KMS-11 (cell line): ENCODE measurements at regions not wholly inside any gene's neighbourhood (a gene's known extent, or its start where the extent isn't known, plus 50 kb on each side); places are given as distances from the start of the nearest gene placed in this dataset.

ENCODE experiments used
- H2AFZ ChIP-seq: fragments of 200-600 bp; sonication (generic); 2 replicates; pipeline ENCODE4 v1.6.1; 2016; ENCODE audit warnings: antibody characterized with exemption, mixed run types, low read depth
- H3K27ac ChIP-seq: fragments of 200-600 bp; sonication (generic); 2 replicates; pipeline ENCODE4 v1.6.1; 2016; ENCODE audit warnings: mild to moderate bottlenecking, mixed run types
- H3K27me3 ChIP-seq: fragments of 200-600 bp; sonication (generic); 2 replicates; pipeline ENCODE4 v1.6.1; 2017; ENCODE audit warnings: mild to moderate bottlenecking, low read depth, mixed run types, moderate library complexity; ENCODE audit not compliant: insufficient read depth
- H3K36me3 ChIP-seq: fragments of 200-600 bp; sonication (generic); 2 replicates; pipeline ENCODE4 v1.6.1; 2017; ENCODE audit warnings: mild to moderate bottlenecking, mixed run types; ENCODE audit not compliant: insufficient read depth
- H3K4me1 ChIP-seq: fragments of 200-600 bp; sonication (generic); 2 replicates; pipeline ENCODE4 v1.6.1; 2016; ENCODE audit warnings: mild to moderate bottlenecking, low read depth, mixed run types; ENCODE audit not compliant: poor library complexity, severe bottlenecking
- H3K4me2 ChIP-seq: fragments of 200-600 bp; sonication (generic); 2 replicates; pipeline ENCODE4 v1.7.0; 2016; ENCODE audit warnings: mild to moderate bottlenecking, mixed run types
- H3K4me3 ChIP-seq: fragments of 200-600 bp; sonication (generic); IDR thresholded peaks from 2 replicates; pipeline ENCODE4 v1.6.1; 2017; ENCODE audit warnings: low read depth, low read length, mixed read lengths; ENCODE audit not compliant: insufficient read depth
- H3K79me2 ChIP-seq: fragments of 200-600 bp; sonication (generic); 2 replicates; pipeline ENCODE4 v1.6.1; 2016; ENCODE audit warnings: low read depth, mixed run types; ENCODE audit not compliant: insufficient read depth
- H3K9ac ChIP-seq: fragments of 200-600 bp; sonication (generic); 2 replicates; pipeline ENCODE4 v1.6.1; 2016; ENCODE audit warnings: mild to moderate bottlenecking, mixed run types
- H4K20me1 ChIP-seq: fragments of 200-600 bp; sonication (generic); 2 replicates; pipeline ENCODE4 v1.6.1; 2016; ENCODE audit warnings: mild to moderate bottlenecking, mixed run types; ENCODE audit not compliant: insufficient read depth
- CTCF ChIP-seq: fragments of 200-600 bp; sonication (generic); conservative IDR thresholded peaks from 2 replicates; pipeline ENCODE4 v1.6.1; 2017; ENCODE audit warnings: low read depth, mild to moderate bottlenecking, antibody characterized with exemption, low read length, moderate library complexity, mixed read lengths

- H4K20me1 ChIP-seq = no peaks in the 10 kb centered on the region
- TF ChIP-seq CTCF = no peak
- no peak overlapping the region for H3K4me3 ChIP-seq
- H3K4me2 ChIP-seq = no peak overlapping the region
- no peak overlapping the region for H3K27ac ChIP-seq
- H3K79me2 ChIP-seq = no peaks in the 10 kb centered on the region
- H3K36me3 ChIP-seq = no peaks in the 10 kb centered on the region
- H3K9ac ChIP-seq = no peak overlapping the region
- H2AFZ ChIP-seq = no peak overlapping the region
- H3K4me1 ChIP-seq = no peaks in the 10 kb centered on the region
- H3K27me3 ChIP-seq = no peaks in the 10 kb centered on the region
Observed at GRCh38 chr4:37054531-37055077, 189.9 kb upstream of the NWD2 start.

DNA sequence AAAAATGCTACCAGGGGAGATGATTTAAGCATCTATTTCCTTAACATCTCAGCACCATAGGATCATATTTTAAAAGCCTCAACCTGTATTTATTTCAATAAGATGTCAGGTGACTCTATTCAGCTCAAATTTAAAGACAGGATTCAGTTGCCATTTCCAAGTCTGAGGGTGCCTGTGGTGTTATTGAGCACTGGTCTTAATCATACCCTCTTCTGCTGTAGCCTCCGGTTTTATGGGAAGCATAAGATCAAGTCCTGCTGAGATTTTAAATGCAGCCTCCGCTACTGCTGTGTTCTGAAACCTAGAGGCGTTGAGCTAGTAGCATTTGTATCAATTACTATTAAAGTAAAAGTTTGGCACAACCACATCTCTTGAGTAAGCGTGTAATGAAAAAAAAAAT lies 185.7 kb upstream of the NWD2 start:
- no peaks in the 10 kb centered on the region for H3K79me2 ChIP-seq
- no peak overlapping the region for H3K27ac ChIP-seq
- no peak overlapping the region for H2AFZ ChIP-seq
- H3K9ac ChIP-seq = no peak overlapping the region
- no peak overlapping the region for H3K4me3 ChIP-seq
- no peak for TF ChIP-seq CTCF
- no peak overlapping the region for H3K4me2 ChIP-seq
- no peaks in the 10 kb centered on the region for H3K36me3 ChIP-seq
- no peaks in the 10 kb centered on the region for H4K20me1 ChIP-seq
- no peaks in the 10 kb centered on the region for H3K4me1 ChIP-seq
- H3K27me3 ChIP-seq = no peaks in the 10 kb centered on the region

DNA sequence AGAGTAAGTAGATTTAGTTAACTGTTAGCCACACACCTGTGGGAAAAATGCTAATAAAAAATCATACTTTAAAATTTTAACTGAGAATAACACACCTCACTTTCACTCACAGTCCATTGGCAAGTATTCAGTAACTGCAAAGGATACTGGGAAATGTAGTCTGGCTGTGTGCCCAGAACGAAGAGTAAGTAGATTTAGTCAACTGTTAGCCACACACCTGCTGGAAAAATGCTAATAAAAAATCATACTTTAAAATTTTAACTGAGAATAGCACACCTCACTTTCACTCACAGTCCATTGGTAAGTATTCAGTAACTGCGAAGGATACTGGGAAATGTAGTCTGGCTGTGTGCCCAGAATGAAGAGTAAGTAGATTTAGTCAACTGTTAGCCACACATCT lies 178.4 kb upstream of the NWD2 start:
- TF ChIP-seq CTCF = no peak
- no peak overlapping the region for H3K9ac ChIP-seq
- no peak overlapping the region for H3K27ac ChIP-seq
- H3K36me3 ChIP-seq = no peaks in the 10 kb centered on the region
- no peak overlapping the region for H2AFZ ChIP-seq
- no peaks in the 10 kb centered on the region for H3K79me2 ChIP-seq
- no peak overlapping the region for H3K4me2 ChIP-seq
- H3K4me3 ChIP-seq = no peak overlapping the region
- H3K27me3 ChIP-seq = no peaks in the 10 kb centered on the region
- no peaks in the 10 kb centered on the region for H3K4me1 ChIP-seq
- H4K20me1 ChIP-seq = no peaks in the 10 kb centered on the region

GRCh38 chr4:37068580-37068979 lies 176.0 kb upstream of the NWD2 start:
- TF ChIP-seq CTCF = no peak

More at GRCh38 chr4:37068580-37068979, 176.0 kb upstream of the NWD2 start:
- H2AFZ ChIP-seq = no peak overlapping the region
- H3K79me2 ChIP-seq = no peaks in the 10 kb centered on the region
- no peak overlapping the region for H3K4me2 ChIP-seq
- no peak overlapping the region for H3K4me3 ChIP-seq
- H3K9ac ChIP-seq = no peak overlapping the region
- H3K4me1 ChIP-seq = no peaks in the 10 kb centered on the region
- no peak overlapping the region for H3K27ac ChIP-seq
- H4K20me1 ChIP-seq = no peaks in the 10 kb centered on the region
- H3K36me3 ChIP-seq = no peaks in the 10 kb centered on the region
- no peaks in the 10 kb centered on the region for H3K27me3 ChIP-seq
